ENCODE measurements at regions not wholly inside any gene's neighbourhood (a gene's known extent, or its start where the extent isn't known, plus 50 kb on each side); places are given as distances from the start of the nearest gene placed in this dataset.

DNA sequence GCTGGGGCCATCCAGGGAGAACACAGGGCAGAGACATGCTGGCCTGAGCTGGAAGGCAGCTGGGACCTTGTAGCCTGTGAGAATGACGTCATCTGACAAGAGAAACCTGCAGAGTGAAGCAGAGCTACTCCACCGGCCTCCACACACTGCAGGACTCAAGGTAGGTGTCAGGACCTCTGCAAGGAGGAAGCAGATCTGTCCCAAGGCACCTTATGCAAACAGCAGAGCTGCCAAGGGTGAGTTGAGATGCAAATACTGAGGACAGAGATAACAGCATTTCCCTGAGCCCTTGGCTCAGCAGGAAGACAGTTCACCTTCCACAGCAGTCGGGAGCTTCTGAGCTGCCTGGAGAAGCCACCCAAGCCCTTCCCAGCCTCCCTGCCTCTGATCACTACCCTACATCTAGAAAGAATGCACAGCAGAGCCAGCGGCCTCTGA lies 51.9 kb upstream of the IGSF9B start:
- TF ChIP-seq, protein P1, sequence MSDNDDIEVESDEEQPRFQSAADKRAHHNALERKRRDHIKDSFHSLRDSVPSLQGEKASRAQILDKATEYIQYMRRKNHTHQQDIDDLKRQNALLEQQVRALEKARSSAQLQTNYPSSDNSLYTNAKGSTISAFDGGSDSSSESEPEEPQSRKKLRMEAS (IDR thresholded peaks at IDR 0.05; ENCODE audit: low read depth, low read length), result no peak
- TF ChIP-seq, protein P2, sequence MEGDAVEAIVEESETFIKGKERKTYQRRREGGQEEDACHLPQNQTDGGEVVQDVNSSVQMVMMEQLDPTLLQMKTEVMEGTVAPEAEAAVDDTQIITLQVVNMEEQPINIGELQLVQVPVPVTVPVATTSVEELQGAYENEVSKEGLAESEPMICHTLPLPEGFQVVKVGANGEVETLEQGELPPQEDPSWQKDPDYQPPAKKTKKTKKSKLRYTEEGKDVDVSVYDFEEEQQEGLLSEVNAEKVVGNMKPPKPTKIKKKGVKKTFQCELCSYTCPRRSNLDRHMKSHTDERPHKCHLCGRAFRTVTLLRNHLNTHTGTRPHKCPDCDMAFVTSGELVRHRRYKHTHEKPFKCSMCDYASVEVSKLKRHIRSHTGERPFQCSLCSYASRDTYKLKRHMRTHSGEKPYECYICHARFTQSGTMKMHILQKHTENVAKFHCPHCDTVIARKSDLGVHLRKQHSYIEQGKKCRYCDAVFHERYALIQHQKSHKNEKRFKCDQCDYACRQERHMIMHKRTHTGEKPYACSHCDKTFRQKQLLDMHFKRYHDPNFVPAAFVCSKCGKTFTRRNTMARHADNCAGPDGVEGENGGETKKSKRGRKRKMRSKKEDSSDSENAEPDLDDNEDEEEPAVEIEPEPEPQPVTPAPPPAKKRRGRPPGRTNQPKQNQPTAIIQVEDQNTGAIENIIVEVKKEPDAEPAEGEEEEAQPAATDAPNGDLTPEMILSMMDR (IDR thresholded peaks at IDR 0.05; ENCODE audit: low read depth, low read length), result no peak
- TF ChIP-seq POLR2A (IDR thresholded peaks at IDR 0.05; ENCODE audit: extremely low read depth, insufficient read length), result no peak
- TF ChIP-seq MYC (IDR thresholded peaks at IDR 0.05; ENCODE audit: low read depth, low read length), result no peak
- DNase-seq (ENCODE audit: low read depth), result no peak
- H3K4me3 ChIP-seq (ENCODE audit: low read depth, low read length), result no peak overlapping the region

DNA sequence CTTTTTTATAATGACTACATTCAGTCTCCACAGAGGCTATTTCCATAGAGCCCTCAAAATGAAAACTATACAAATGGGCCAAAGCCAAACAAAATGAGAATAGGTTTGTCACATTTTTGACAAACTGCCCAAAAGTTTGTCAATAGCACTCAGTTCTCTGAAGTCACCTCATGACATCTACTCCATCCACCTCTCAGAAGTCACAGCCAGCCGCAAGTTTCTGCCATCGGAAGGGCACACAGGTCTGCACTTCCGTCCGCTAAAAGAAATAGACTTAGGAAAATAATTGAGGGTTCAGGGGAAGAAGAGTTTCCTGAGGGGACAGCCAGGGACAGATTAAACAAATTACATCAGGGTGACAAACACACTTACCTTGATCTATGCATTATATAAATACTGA lies 55.4 kb upstream of the JAM3 start:
- no peak for TF ChIP-seq POLR2A (IDR thresholded peaks at IDR 0.05; ENCODE audit: extremely low read depth, insufficient read length)
- TF ChIP-seq, protein P1 (IDR thresholded peaks at IDR 0.05; ENCODE audit: low read depth, low read length), result no peak
- no peak for TF ChIP-seq MYC (IDR thresholded peaks at IDR 0.05; ENCODE audit: low read depth, low read length)
- TF ChIP-seq, protein P2 (IDR thresholded peaks at IDR 0.05; ENCODE audit: low read depth, low read length), result no peak
- no peak for DNase-seq (ENCODE audit: low read depth)
- H3K4me3 ChIP-seq (ENCODE audit: low read depth, low read length), result no peak overlapping the region

DNA sequence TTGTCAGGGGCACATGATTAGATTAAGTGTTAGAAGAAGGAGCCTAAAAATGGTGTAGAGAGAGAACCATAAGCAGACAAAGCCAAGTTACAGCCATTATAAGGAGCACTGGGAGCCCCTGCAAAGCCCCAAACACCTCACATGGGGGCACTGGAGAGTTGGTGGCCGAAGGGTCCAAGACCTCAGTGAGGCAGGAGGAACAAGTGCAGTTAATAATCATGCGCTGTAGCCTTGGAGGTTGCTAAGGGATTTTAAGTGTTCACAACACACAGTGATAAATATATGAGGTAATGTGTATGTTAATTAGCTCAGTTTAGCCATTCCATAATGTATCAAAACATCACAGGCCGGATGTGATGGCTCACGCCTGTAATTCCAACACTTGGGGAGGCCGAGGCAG lies 54.4 kb upstream of the JAM3 start:
- peak; percentile 43 for DNase-seq (ENCODE audit: low read depth)
- TF ChIP-seq, protein P1 (IDR thresholded peaks at IDR 0.05; ENCODE audit: low read depth, low read length), result no peak
- TF ChIP-seq, protein P2 (IDR thresholded peaks at IDR 0.05; ENCODE audit: low read depth, low read length), result peak; percentile 39

DNA sequence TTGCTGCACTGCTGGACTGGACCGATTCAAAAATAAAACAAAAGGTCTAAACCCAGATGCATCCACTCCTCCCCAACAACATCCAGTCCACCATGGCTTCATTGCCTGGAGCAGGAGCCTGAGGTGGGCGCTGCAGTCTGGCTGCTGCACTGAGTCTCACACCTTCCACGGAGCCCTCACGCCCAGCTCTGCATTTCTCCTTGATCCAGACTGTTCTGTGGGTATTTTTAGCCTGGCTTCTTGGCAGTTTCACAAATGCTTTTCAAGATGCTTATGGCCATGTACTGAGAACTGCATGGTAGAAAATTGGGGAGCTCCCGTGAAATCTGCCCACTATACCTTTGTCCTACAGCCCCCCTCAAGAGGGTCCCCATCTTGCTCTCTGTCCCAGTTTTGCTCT lies 53.3 kb upstream of the JAM3 start:
- TF ChIP-seq, protein P2 (IDR thresholded peaks at IDR 0.05; ENCODE audit: low read depth, low read length), result no peak
- TF ChIP-seq MYC (IDR thresholded peaks at IDR 0.05; ENCODE audit: low read depth, low read length), result no peak
- no peak for TF ChIP-seq POLR2A (IDR thresholded peaks at IDR 0.05; ENCODE audit: extremely low read depth, insufficient read length)
- TF ChIP-seq, protein P1 (IDR thresholded peaks at IDR 0.05; ENCODE audit: low read depth, low read length), result no peak
- DNase-seq (ENCODE audit: low read depth), result no peak
- no peak overlapping the region for H3K4me3 ChIP-seq (ENCODE audit: low read depth, low read length)

More for the DNA sequence above, 54.4 kb upstream of the JAM3 start:
- no peak overlapping the region for H3K4me3 ChIP-seq (ENCODE audit: low read depth, low read length)

DNA sequence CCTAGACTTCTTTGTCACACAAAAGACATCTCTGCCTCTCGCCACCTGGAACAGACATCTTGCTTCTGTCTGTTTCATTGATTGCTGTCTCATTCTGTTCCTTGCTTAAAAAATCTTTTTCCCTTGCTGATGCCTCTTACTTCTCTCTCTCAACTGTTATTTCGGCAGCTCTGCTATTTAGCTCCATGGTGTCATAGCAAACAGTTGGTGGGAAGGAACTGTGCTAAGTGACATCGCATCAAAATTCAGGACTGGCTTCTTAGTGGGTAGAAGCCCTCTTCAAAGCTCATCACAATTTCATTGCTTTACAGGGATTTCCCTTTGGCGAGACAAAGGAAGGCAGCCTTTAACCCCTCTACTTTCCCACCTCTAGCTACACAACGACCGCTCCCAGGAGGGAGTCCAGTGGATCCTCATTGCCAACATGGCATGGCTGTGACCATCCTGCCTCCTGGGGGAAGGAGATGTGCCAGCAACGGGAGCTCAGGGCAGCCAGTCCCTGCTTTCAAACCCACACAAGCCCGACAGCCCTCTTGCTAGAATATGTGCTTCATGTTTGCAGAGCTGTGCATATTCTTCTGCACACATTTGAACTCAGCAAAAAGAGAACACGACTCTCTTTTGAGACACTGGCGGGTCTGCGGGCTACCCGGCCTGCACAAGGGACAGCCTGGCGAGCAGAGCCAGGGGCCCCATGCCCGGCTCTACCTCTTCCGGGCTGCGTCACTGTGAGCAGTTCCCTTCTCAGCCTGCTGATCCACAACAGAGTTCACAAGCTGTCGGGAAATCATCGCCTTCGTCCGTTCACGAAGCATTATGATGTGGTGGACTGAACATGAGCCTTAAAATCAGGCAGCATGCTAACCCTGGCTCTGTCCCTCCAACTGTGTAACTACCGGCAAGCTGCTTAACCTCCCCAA lies 51.1 kb upstream of the JAM3 start:
- DNase-seq (ENCODE audit: low read depth), result no peak
- TF ChIP-seq, protein P2 (IDR thresholded peaks at IDR 0.05; ENCODE audit: low read depth, low read length), result no peak
- TF ChIP-seq, protein P1 (IDR thresholded peaks at IDR 0.05; ENCODE audit: low read depth, low read length), result no peak
- TF ChIP-seq MYC (IDR thresholded peaks at IDR 0.05; ENCODE audit: low read depth, low read length) (no peak), POLR2A (IDR thresholded peaks at IDR 0.05; ENCODE audit: extremely low read depth, insufficient read length) (no peak)
- no peak overlapping the region for H3K4me3 ChIP-seq (ENCODE audit: low read depth, low read length)
